Aorta (tissue), 5 donors: ENCODE measurements at regions not wholly inside any gene's neighbourhood (a gene's known extent, or its start where the extent isn't known, plus 50 kb on each side); places are given as distances from the start of the nearest gene placed in this dataset.
A peak's percentile ranks its signal among the peaks of the same experiment; 100 is the strongest.
"Not testable (repeated sequence)": the region's sequence is repeated elsewhere in the genome, so short reads cannot be mapped to it uniquely, and the experiment has no call there.

Experiments
- ATAC-seq: fragments of 200-7000 bp; cut with Tn5 transposase; one replicate; pipeline ENCODE4 v1.9.1; 2022; ENCODE audit warnings: moderate library complexity; ENCODE audit not compliant: low FRiP score
- DNase-seq, 2 donors: peaks; one replicate each; pipeline ENCODE4 v3.0.0-alpha.2; 2020
- H3K27ac ChIP-seq, 2 donors: one replicate each; pipeline ENCODE4 v1.5.1; 2013; ENCODE audit warnings: low read length in 2 of 2, mild to moderate bottlenecking in 2 of 2, moderate library complexity in 2 of 2, control low read depth in 1 of 2, inconsistent platforms in 1 of 2, low read depth in 1 of 2
- H3K27me3 ChIP-seq, 2 donors: one replicate each; pipeline ENCODE4 v1.6.1; 2013; ENCODE audit warnings: control low read depth in 1 of 2, low read length in 1 of 2, mild to moderate bottlenecking in 1 of 2, moderate library complexity in 1 of 2; ENCODE audit not compliant: insufficient read depth in 2 of 2, control insufficient read depth in 1 of 2
- H3K36me3 ChIP-seq, 2 donors: one replicate each; pipeline ENCODE4 v1.6.1; 2013; ENCODE audit warnings: control low read depth in 1 of 2, low read length in 1 of 2, mild to moderate bottlenecking in 1 of 2; ENCODE audit not compliant: insufficient read depth in 2 of 2, control insufficient read depth in 1 of 2
- H3K4me1 ChIP-seq, 2 donors: one replicate each; pipeline ENCODE4 v1.6.1; 2013; ENCODE audit warnings: low read length in 2 of 2, control low read depth in 1 of 2, mild to moderate bottlenecking in 1 of 2, moderate library complexity in 1 of 2; ENCODE audit not compliant: insufficient read depth in 2 of 2, control insufficient read depth in 1 of 2
- H3K4me3 ChIP-seq, 2 donors: one replicate each; pipeline ENCODE4 v1.5.1; 2013; ENCODE audit warnings: low read length in 2 of 2, control low read depth in 1 of 2, mild to moderate bottlenecking in 1 of 2
- H3K9me3 ChIP-seq: one replicate; pipeline ENCODE4 v1.6.1; 2013; ENCODE audit warnings: mild to moderate bottlenecking, low read length; ENCODE audit not compliant: control insufficient read depth
- WGBS, 2 donors: extraction: QIAGEN DNeasy Blood & Tissue Kit; methylation state at CpG; one replicate each; pipeline ENCODE4 v1.1.7; 2013; 5-methylcytosine and 5-hydroxymethylcytosine counted together
- intact Hi-C, 2 donors: fragments of 100-400 bp; cut with DNase I; formaldehyde crosslinking; loops; one replicate each; pipeline versions ENCODE4 v1.14.2 to v1.15.0; 2022
- donor health status: healthy with polysubstance abuse.
- donor health status: Bipolar disorder and iron deficiency.
- donor health status: DM: no; HTN: no; CAD: no.
- donor health status: DM: no; HTN: no; CAD: no.
- donor health status: DM: yes; HTN: yes; CAD: no.

DNA sequence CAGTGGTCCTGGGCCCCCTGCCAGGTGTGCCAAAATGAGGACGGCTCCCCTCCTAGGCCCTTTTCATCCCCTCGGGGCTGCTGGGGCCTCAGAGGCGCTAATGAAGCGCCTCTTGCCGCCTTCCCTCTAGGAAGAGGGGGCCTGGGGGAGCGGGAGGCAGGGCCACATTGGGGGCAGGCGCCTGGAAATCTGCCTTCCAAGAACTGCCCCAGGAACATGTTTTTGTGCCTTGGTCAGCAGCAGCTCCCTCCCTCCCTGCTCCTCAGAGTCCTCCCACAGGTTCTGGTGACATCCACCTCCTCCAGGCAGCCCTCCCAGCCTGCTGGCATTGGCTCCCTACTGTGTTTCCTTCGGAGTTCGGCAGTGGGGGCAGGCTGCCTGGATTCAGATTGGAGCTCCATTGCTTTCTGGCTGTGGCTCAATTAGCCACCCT, 155.3 kb downstream of the CRLF3 start:
- intact Hi-C loops, H3K27ac ChIP-seq, DNase-seq, H3K4me1 ChIP-seq, H3K27me3 ChIP-seq, H3K4me3 ChIP-seq, H3K9me3 ChIP-seq, H3K36me3 ChIP-seq, ATAC-seq: not testable (repeated sequence)
- WGBS, 2 donors = 27 to 56% methylated on average over 5 to 9 of the region's 9 CpGs

DNA sequence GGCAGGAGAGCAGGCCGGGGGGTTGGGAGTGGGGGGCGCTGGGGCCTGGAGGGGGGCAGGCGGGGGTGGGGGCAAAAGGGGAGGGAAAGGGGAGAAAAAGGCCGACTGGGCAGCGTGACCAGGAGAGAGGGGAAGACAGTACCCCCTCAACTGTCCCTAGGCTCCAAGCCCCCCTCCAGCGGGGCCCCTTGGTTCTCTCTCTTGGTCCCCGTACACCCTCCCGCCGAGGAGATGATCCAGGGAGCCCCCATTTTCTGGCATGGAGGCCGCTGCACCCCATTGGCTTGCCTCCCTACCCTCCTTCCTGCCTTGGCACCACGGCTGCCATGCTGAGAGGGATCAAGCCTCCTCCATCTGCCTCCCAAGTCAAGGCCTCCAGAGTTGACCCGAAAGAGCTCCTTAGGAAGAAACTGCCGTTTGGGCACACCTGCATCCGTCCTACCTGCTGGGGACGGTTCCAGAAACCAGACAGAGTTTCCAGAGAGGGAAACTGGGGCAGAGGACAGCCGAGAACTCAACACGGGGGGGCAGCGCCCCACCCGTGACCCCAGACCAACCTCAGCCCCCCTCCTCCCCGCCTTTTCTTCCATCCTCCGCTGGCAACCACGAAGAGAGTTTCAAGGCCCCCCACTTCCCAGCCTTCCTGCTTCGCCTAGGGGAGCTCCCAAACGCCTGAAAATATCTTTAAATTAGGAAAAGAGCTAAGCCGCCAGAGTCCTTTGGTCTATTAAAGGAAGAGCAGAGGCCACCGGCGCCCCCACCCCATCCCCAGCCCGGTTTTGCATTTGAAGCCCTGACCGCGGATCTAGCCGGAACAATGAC, 155.9 kb downstream of the CRLF3 start:
- 9 to 12% methylated on average over 7 to 13 of the region's 31 CpGs for WGBS, 2 donors
- H3K4me1 ChIP-seq, H3K36me3 ChIP-seq, H3K27ac ChIP-seq, intact Hi-C loops, H3K9me3 ChIP-seq, H3K4me3 ChIP-seq, H3K27me3 ChIP-seq, DNase-seq: not testable (repeated sequence)
- peak; percentile 43 for ATAC-seq

GRCh38 chr17:30667657-30668359, 156.7 kb downstream of the CRLF3 start:
- peak; percentile 89 for ATAC-seq
- not testable (repeated sequence) for H3K27ac ChIP-seq
- DNase-seq = peak in 1 of 2 donors; percentile 65

GRCh38 chr17:30666838-30667656, 157.4 kb downstream of the CRLF3 start:
- H3K4me3 ChIP-seq, H3K4me1 ChIP-seq, DNase-seq, H3K27ac ChIP-seq, H3K27me3 ChIP-seq, H3K9me3 ChIP-seq, intact Hi-C loops, H3K36me3 ChIP-seq: not testable (repeated sequence)
- peak; percentile 44 for ATAC-seq
- WGBS, 2 donors = 22 to 30% methylated on average over 9 to 23 of the region's 23 CpGs

More at GRCh38 chr17:30667657-30668359, 156.7 kb downstream of the CRLF3 start:
- H3K27me3 ChIP-seq, intact Hi-C loops, H3K36me3 ChIP-seq, H3K9me3 ChIP-seq, H3K4me1 ChIP-seq: not testable (repeated sequence)
- peak overlapping the region in 1 of 2 donors; percentile 40 for H3K4me3 ChIP-seq
- WGBS, 2 donors = 0 to 1% methylated on average over 5 to 32 of the region's 37 CpGs

- H3K36me3 ChIP-seq, H3K4me3 ChIP-seq, H3K27me3 ChIP-seq, intact Hi-C loops, H3K9me3 ChIP-seq, H3K27ac ChIP-seq, H3K4me1 ChIP-seq, DNase-seq, ATAC-seq: not testable (repeated sequence)
- 21 to 24% methylated on average over 12 of the region's 12 CpGs for WGBS, 2 donors
Observed at GRCh38 chr17:30663727-30664455, 160.6 kb downstream of the CRLF3 start.

- WGBS, 2 donors = 91 to 94% methylated on average over 3 of the region's 4 CpGs
- H3K4me1 ChIP-seq, ATAC-seq, H3K27me3 ChIP-seq, H3K4me3 ChIP-seq, H3K9me3 ChIP-seq, DNase-seq, H3K36me3 ChIP-seq, intact Hi-C loops, H3K27ac ChIP-seq: not testable (repeated sequence)
Observed at GRCh38 chr17:30657148-30657547, 167.3 kb downstream of the CRLF3 start.

- ATAC-seq, H3K36me3 ChIP-seq, H3K4me1 ChIP-seq, DNase-seq, H3K27me3 ChIP-seq, H3K4me3 ChIP-seq, intact Hi-C loops, H3K27ac ChIP-seq, H3K9me3 ChIP-seq: not testable (repeated sequence)
- 82 to 96% methylated on average over 1 of the region's 1 CpG for WGBS, 2 donors
Observed at GRCh38 chr17:30653038-30653437, 171.5 kb downstream of the CRLF3 start.

GRCh38 chr17:30650149-30650548, 172.9 kb downstream of the GOSR1 start:
- intact Hi-C loops, H3K9me3 ChIP-seq, H3K4me1 ChIP-seq, H3K4me3 ChIP-seq, H3K36me3 ChIP-seq, H3K27me3 ChIP-seq, ATAC-seq, H3K27ac ChIP-seq, DNase-seq: not testable (repeated sequence)
- 70 to 72% methylated on average over 4 to 6 of the region's 7 CpGs for WGBS, 2 donors
